ENCODE measurements at regions not wholly inside any gene's neighbourhood (a gene's known extent, or its start where the extent isn't known, plus 50 kb on each side); places are given as distances from the start of the nearest gene placed in this dataset.

DNA sequence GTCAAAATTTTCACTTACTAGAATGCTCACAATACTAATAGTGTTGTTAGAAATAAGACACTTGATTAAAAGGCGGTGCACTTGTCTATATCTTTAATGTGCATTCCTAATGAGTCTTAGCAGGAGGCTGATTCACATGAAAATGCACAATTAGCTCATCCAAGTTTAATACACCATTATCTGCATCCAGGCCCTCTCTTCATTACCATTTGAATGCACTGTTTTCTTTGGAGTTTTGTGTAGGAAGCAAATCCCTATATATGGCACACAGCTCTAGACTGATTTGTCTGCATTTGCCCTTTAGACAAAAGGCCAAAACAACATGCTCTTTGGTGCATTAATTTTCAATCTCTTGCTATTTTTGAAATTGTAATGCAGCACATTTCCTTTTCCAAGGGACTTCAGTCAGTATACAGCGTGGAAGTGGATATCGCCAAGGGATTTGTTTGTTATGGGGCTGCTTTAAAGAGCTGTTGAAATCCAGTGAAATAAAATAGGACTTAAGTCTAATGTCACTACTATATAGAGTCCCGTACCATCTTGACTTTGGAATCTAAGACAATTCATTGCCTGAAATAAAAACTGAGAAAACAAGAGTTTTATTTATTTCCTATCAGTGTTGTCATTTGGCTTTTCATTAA is 257.6 kb upstream of the CPHXL start:
- Mint-ChIP-seq H3K4me3 (no peak overlapping the region), H3K27me3 (no peaks in the 10 kb centered on the region), H3K27ac (ENCODE audit: low read depth) (no peak overlapping the region), H3K36me3 (ENCODE audit: insufficient read depth) (no peaks in the 10 kb centered on the region), H3K9me3 (peaks cover 5% of the 10 kb centered on the region), H3K4me1 (no peaks in the 10 kb centered on the region)
- ATAC-seq (replicated peaks; ENCODE audit: extremely low read depth, poor library complexity, severe bottlenecking): no peak
- DNase-seq (ENCODE audit: low spot score in 2 of 2): no peak

DNA sequence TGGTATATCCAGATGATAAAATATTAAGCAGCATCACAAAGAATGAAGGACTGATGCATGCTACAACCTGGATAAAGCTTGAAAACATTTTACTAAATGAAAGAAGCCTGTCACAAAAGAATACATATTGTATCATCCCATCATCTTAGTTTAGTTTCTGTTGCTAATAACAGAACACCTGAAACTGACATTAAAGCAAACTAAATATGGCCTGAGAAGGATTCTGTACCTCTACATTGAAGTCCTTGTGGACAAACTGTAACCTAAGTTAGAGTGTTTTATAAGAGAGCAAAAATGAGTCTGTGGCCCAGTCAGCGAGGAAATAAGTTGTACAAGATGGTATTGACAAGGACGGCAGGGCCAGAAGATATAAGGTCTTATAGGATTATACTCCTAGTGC is 261.0 kb upstream of the CPHXL start:
- no peaks in the 10 kb centered on the region for H3K4me1 Mint-ChIP-seq
- ATAC-seq (replicated peaks; ENCODE audit: extremely low read depth, poor library complexity, severe bottlenecking) (no peak), DNase-seq (ENCODE audit: low spot score in 2 of 2) (no peak)
- no peaks in the 10 kb centered on the region for H3K36me3 Mint-ChIP-seq (ENCODE audit: insufficient read depth)
- peaks cover 5% of the 10 kb centered on the region for H3K9me3 Mint-ChIP-seq
- H3K4me3 Mint-ChIP-seq: no peak overlapping the region
- H3K27me3 Mint-ChIP-seq: no peaks in the 10 kb centered on the region
- H3K27ac Mint-ChIP-seq (ENCODE audit: low read depth): no peak overlapping the region

DNA sequence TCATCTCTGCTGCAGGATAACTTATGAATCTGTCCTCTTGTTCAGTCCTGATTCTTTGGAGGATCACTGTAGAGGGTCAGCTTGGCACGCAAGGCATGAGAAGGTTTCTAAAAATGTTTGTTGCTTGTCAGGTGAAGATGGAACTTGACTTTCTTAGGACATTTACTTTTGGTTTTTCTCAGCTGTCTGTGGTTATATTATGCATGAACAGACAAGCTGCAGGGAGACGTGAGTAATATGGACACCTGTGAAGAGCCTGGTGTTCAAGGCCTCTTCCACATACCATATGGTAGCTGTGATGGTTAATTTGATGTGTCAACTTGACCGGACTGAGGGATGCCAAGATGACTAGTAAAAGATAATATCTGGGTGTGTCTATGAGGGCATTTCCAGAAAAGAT is 270.2 kb upstream of the CPHXL start:
- H3K4me1 Mint-ChIP-seq: no peaks in the 10 kb centered on the region
- peaks cover 17% of the 10 kb centered on the region for H3K9me3 Mint-ChIP-seq
- no peaks in the 10 kb centered on the region for H3K27me3 Mint-ChIP-seq
- no peaks in the 10 kb centered on the region for H3K36me3 Mint-ChIP-seq (ENCODE audit: insufficient read depth)
- DNase-seq (ENCODE audit: low spot score in 2 of 2) (no peak), ATAC-seq (replicated peaks; ENCODE audit: extremely low read depth, poor library complexity, severe bottlenecking) (no peak)
- no peak overlapping the region for H3K4me3 Mint-ChIP-seq
- no peak overlapping the region for H3K27ac Mint-ChIP-seq (ENCODE audit: low read depth)

DNA sequence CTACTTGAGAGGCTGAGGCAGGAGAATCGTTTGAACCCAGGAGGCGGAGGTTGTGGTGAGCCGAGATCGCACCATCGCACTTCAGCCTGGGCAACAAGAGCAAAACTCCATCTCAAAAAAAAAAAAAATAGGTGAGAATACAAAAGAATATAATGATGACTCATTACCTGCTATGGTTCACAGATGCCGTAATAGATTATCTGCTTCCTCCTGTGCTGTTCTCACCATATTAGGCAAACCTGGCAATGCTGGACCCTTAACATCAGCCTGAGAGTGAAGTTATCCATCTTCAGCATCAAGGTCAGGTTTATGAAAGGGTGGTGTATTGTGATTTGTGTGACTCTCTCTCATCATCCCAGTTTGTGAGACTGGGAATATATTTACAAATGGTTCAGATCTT is 271.3 kb upstream of the CPHXL start:
- H3K4me3 Mint-ChIP-seq: no peak overlapping the region
- no peak overlapping the region for H3K27ac Mint-ChIP-seq (ENCODE audit: low read depth)
- ATAC-seq (replicated peaks; ENCODE audit: extremely low read depth, poor library complexity, severe bottlenecking): no peak
- no peaks in the 10 kb centered on the region for H3K27me3 Mint-ChIP-seq
- H3K9me3 Mint-ChIP-seq: peaks cover 17% of the 10 kb centered on the region
- no peak for DNase-seq (ENCODE audit: low spot score in 2 of 2)
- no peaks in the 10 kb centered on the region for H3K4me1 Mint-ChIP-seq
- no peaks in the 10 kb centered on the region for H3K36me3 Mint-ChIP-seq (ENCODE audit: insufficient read depth)

DNA sequence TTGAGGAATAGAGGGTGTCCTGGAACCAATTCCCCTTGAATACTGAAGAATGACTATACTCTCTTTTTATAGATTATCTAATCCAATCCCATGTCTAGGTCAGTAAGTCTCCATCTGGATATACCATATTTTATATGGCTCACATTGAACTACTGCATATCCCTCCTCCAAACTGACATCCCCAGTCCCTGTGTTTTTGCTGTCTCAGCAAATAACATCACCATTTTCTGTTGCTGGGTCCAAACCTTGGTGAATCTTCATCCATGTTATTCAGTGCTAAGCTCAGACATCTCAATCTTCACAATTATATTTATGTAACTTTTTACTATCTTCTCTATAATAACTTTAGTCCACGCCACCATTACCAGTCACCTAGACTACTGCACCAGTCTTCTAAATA is 269.6 kb upstream of the CNTNAP4 start:
- Mint-ChIP-seq H3K27ac (ENCODE audit: low read depth) (no peak overlapping the region), H3K4me3 (no peak overlapping the region), H3K36me3 (ENCODE audit: insufficient read depth) (no peaks in the 10 kb centered on the region), H3K27me3 (no peaks in the 10 kb centered on the region), H3K4me1 (no peaks in the 10 kb centered on the region), H3K9me3 (no peaks in the 10 kb centered on the region)
- no peak for ATAC-seq (replicated peaks; ENCODE audit: extremely low read depth, poor library complexity, severe bottlenecking)
- no peak for DNase-seq (ENCODE audit: low spot score in 2 of 2)

- H3K27ac Mint-ChIP-seq (ENCODE audit: low read depth): no peak overlapping the region
- no peaks in the 10 kb centered on the region for H3K36me3 Mint-ChIP-seq (ENCODE audit: insufficient read depth)
- no peak overlapping the region for H3K4me3 Mint-ChIP-seq
- ATAC-seq (replicated peaks; ENCODE audit: extremely low read depth, poor library complexity, severe bottlenecking): no peak
- no peaks in the 10 kb centered on the region for H3K4me1 Mint-ChIP-seq
- no peak for DNase-seq (ENCODE audit: low spot score in 2 of 2)
- no peaks in the 10 kb centered on the region for H3K27me3 Mint-ChIP-seq
- peaks cover 8% of the 10 kb centered on the region for H3K9me3 Mint-ChIP-seq
These were observed 253.4 kb upstream of the CNTNAP4 start for GRCh38 chr16:76023835-76024234.

GRCh38 chr16:76035689-76036088 is 241.5 kb upstream of the CNTNAP4 start:
- no peak for ATAC-seq (replicated peaks; ENCODE audit: extremely low read depth, poor library complexity, severe bottlenecking)
- no peaks in the 10 kb centered on the region for H3K4me1 Mint-ChIP-seq
- no peak for DNase-seq (ENCODE audit: low spot score in 2 of 2)
- peaks cover 3% of the 10 kb centered on the region for H3K9me3 Mint-ChIP-seq
- no peak overlapping the region for H3K27ac Mint-ChIP-seq (ENCODE audit: low read depth)
- H3K36me3 Mint-ChIP-seq (ENCODE audit: insufficient read depth): no peaks in the 10 kb centered on the region
- no peaks in the 10 kb centered on the region for H3K27me3 Mint-ChIP-seq
- no peak overlapping the region for H3K4me3 Mint-ChIP-seq

DNA sequence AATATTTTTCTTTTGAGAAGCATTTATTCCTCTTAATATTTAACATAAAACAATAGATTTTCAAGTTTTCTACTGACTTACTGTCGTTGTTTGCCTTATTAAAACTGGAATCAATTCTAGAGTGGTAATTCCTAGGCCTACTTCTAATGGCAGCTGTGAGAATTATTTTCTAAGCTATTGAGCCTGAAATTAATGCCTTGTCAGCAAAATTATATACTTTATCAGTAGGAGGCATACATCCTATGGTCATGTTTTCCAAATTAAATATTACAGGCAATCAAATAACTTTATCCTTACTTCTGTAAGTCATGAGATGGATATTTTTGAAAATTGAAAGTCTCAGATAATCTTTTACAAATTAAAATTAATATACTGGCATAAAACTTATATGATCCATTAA is 239.1 kb upstream of the CNTNAP4 start:
- H3K27ac Mint-ChIP-seq (ENCODE audit: low read depth): no peak overlapping the region
- no peaks in the 10 kb centered on the region for H3K36me3 Mint-ChIP-seq (ENCODE audit: insufficient read depth)
- no peaks in the 10 kb centered on the region for H3K4me1 Mint-ChIP-seq
- DNase-seq (ENCODE audit: low spot score in 2 of 2) (no peak), ATAC-seq (replicated peaks; ENCODE audit: extremely low read depth, poor library complexity, severe bottlenecking) (no peak)
- no peak overlapping the region for H3K4me3 Mint-ChIP-seq
- no peaks in the 10 kb centered on the region for H3K27me3 Mint-ChIP-seq
- H3K9me3 Mint-ChIP-seq: peaks cover 10% of the 10 kb centered on the region

DNA sequence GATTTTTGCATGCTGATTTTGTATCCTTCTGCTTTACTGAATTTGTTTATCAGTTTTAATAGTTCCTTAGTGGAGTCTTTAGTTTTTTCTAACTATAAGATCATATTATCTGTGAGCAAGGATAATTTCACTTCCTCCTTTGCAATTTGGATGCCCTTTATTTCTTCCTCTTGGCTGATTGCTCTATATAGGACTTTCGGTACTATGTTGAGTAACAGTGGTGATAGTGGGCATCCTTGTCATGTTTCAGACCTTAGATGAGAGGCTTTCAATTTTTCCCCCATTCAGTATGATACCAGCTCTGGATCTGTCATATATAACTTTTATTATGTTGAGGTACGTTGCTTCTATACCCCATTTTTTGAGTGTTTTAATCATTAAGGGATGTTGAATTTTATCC is 224.5 kb upstream of the CNTNAP4 start:
- DNase-seq (ENCODE audit: low spot score in 2 of 2) (no peak), ATAC-seq (replicated peaks; ENCODE audit: extremely low read depth, poor library complexity, severe bottlenecking) (no peak)
- Mint-ChIP-seq H3K36me3 (ENCODE audit: insufficient read depth) (no peaks in the 10 kb centered on the region), H3K27ac (ENCODE audit: low read depth) (no peak overlapping the region), H3K4me3 (no peak overlapping the region), H3K9me3 (peaks cover 32% of the 10 kb centered on the region), H3K4me1 (no peaks in the 10 kb centered on the region), H3K27me3 (no peaks in the 10 kb centered on the region)

GRCh38 chr16:76059186-76059585 is 218.0 kb upstream of the CNTNAP4 start:
- no peak for DNase-seq (ENCODE audit: low spot score in 2 of 2)
- ATAC-seq (replicated peaks; ENCODE audit: extremely low read depth, poor library complexity, severe bottlenecking): no peak
- Mint-ChIP-seq H3K9me3 (peaks cover 29% of the 10 kb centered on the region), H3K4me3 (no peak overlapping the region), H3K4me1 (no peaks in the 10 kb centered on the region), H3K36me3 (ENCODE audit: insufficient read depth) (no peaks in the 10 kb centered on the region), H3K27me3 (no peaks in the 10 kb centered on the region), H3K27ac (ENCODE audit: low read depth) (no peak overlapping the region)

DNA sequence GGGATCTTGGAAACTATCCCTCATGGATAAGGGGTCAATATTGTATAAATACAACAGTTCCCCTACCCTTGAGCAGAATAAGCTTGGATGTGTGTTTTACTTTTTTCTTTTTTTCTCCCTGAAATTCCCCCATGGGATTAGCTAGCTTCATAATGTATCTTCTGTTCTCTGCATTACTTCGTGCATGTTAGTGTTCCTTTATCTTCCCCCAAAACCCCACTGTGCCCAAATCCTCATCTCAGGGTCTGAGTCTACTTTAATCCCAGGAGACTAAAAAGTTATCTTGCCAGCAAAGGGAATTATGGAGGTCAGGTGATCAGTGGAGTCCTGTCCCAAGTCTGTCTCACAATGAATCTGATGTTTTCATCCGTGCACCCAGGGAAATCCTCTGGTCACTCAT is 217.5 kb upstream of the CNTNAP4 start:
- ATAC-seq (replicated peaks; ENCODE audit: extremely low read depth, poor library complexity, severe bottlenecking): no peak
- no peaks in the 10 kb centered on the region for H3K27me3 Mint-ChIP-seq
- H3K9me3 Mint-ChIP-seq: peaks cover 26% of the 10 kb centered on the region
- no peak overlapping the region for H3K27ac Mint-ChIP-seq (ENCODE audit: low read depth)
- no peak for DNase-seq (ENCODE audit: low spot score in 2 of 2)
- H3K36me3 Mint-ChIP-seq (ENCODE audit: insufficient read depth): no peaks in the 10 kb centered on the region
- no peak overlapping the region for H3K4me3 Mint-ChIP-seq
- no peaks in the 10 kb centered on the region for H3K4me1 Mint-ChIP-seq

- Mint-ChIP-seq H3K27me3 (no peaks in the 10 kb centered on the region), H3K27ac (ENCODE audit: low read depth) (no peak overlapping the region), H3K9me3 (peaks cover 24% of the 10 kb centered on the region), H3K4me1 (no peaks in the 10 kb centered on the region), H3K36me3 (ENCODE audit: insufficient read depth) (no peaks in the 10 kb centered on the region), H3K4me3 (no peak overlapping the region)
- ATAC-seq (replicated peaks; ENCODE audit: extremely low read depth, poor library complexity, severe bottlenecking) (no peak), DNase-seq (ENCODE audit: low spot score in 2 of 2) (no peak)
These were observed 205.5 kb upstream of the CNTNAP4 start for GRCh38 chr16:76071690-76072089.

DNA sequence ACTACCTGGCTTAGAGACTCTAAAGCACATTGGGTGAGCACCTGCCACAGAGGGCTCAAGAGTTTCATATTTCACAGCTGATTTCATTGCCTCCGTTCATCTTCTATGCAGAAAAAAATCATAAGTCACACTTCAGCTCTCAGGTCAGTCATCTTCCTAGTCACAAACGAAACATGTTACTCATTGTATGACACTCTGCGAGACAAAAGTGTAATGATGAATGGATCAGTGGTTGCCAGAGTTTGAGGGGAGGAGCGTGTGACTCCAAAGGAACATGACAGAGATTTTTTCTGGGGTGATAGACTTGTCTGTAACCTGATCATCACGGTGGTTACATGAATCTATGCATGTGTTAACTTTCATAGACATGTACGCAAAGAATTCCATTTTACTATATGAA is 195.2 kb upstream of the CNTNAP4 start:
- Mint-ChIP-seq H3K4me3 (no peak overlapping the region), H3K36me3 (ENCODE audit: insufficient read depth) (no peaks in the 10 kb centered on the region), H3K4me1 (no peaks in the 10 kb centered on the region), H3K9me3 (peaks cover 3% of the 10 kb centered on the region), H3K27ac (ENCODE audit: low read depth) (no peak overlapping the region), H3K27me3 (no peaks in the 10 kb centered on the region)
- DNase-seq (ENCODE audit: low spot score in 2 of 2): no peak
- ATAC-seq (replicated peaks; ENCODE audit: extremely low read depth, poor library complexity, severe bottlenecking): no peak

DNA sequence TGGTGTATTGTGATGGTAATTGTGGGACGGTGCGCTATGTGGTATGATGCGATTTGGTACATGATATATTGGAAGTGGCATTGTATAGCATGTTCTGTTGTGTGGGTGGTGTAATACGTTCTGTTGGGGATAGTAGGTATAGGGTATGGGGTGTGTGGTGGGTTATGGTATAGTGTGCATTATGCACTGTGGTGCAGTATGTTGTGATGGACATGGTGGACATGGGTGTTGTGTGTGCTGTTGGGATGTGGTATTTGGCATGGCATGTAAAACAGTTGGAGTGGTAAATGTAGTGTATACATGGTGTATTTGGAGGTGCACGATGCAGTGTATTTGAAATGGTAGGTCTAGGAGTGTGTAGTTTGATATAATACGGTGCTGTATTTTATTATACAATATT is 170.6 kb upstream of the CNTNAP4 start:
- ATAC-seq (replicated peaks; ENCODE audit: extremely low read depth, poor library complexity, severe bottlenecking) (no peak), DNase-seq (ENCODE audit: low spot score in 2 of 2) (no peak)
- Mint-ChIP-seq H3K36me3 (ENCODE audit: insufficient read depth) (no peaks in the 10 kb centered on the region), H3K27ac (ENCODE audit: low read depth) (no peak overlapping the region), H3K9me3 (peaks cover 31% of the 10 kb centered on the region), H3K4me3 (no peak overlapping the region), H3K4me1 (no peaks in the 10 kb centered on the region), H3K27me3 (no peaks in the 10 kb centered on the region)

Measured in central memory CD8-positive, alpha-beta T cell (primary cell).